NCI-H2227 (cell line): ENCODE measurements at regions not wholly inside any gene's neighbourhood (a gene's known extent, or its start where the extent isn't known, plus 50 kb on each side); places are given as distances from the start of the nearest gene placed in this dataset.

Experiments used
- DNase-seq: peaks from one replicate; lab custom pipeline; 2025; ENCODE audit not compliant: unreplicated experiment; lab: John Stamatoyannopoulos, UW

GRCh38 chr6:23106951-23107350, 537.6 kb downstream of the HDGFL1 start:
- no peak for DNase-seq

- no peak for DNase-seq
Observed at GRCh38 chr6:23111984-23112383, 542.6 kb downstream of the HDGFL1 start.

DNA sequence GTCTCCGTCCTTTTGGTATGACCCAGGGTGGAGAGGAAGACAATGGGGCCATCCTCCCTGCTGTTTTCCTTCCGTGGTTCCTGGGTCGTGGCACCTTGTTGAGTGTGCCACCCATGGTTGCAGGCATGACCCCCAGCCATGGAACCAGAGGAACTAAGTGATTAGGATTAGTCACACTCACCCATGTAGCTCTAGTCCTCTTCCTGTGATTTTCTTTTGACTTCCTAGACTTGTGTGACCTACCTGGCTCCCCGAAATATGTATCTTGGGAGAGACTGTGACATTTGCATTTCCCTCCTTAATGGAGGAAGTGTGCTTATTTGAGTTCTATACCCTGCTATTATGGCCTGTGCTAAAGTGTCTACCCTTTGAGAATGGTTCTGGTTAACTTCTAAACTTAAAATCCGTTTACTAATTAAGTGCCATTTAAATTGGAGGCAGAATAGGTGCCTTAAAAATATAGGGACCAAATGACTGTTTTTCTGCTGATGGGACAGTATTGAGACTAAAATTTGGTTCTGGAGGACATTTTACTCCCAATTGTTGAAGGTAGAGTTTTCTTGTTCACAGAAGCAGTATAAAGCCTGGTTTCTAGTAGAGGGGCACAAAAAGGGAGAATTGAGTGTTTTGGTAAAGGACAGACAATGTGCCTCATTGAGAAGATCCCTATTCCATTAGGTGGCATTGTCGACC, 545.6 kb downstream of the HDGFL1 start:
- DNase-seq, result no peak

DNA sequence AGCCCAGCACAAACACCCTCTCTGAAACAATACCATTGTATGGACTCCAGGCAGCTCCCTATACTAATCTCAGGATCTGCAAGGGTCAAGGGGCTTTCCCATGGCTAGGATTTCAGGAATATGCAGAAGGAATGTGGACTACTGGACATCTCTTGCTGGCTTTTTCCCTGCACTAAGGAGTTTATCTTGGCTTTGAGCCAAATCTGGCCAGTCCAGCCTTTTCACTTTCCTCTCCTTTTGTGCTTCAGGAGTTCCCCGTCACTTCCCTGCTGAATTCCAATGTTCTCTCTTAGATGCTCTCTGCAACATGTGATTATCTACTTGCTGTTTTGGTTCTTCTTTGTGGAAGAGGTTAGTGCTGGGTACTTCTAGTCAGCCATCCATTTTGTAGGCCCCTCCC, 568.2 kb downstream of the HDGFL1 start:
- peak; percentile 15 for DNase-seq

DNA sequence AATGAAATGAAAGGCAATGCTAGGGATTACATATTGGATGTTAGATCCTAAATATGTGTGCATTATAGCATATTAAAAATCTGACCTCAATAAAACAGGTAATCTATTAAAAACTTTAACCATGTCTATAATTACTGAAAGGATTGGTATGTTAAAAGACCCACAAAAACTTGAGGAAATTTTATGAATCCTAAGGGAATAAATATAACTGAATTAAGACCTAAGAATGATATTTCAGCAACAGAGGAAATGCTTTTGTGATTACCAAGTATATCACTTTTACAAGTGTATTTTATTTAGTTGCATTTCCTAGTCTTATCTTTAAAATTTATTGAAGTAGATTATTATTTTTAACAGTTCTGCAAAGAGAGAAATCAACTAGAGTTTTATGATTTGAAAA, 571.5 kb downstream of the HDGFL1 start:
- no peak for DNase-seq

- no peak for DNase-seq
Observed at GRCh38 chr6:23145781-23146180, 576.4 kb downstream of the HDGFL1 start.

DNA sequence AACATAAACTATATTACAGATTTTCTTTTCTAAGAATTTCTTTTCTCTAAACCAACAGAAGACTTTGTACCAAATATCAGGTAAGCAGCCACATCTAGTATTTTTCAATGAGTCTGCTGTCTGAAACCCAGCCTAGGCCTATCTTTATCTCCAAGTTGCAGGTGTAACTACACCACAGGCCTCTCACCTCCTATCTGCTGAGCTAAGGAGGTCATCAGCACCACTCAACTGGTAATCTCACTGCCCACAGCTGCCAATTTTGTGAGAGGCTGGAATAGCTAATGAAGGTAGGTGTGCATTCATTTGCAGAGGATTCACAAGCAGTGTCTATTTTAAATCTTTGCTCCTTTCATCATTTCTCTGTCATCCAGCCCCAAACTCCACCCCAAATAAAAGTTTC, 584.8 kb downstream of the HDGFL1 start:
- no peak for DNase-seq

GRCh38 chr6:23170049-23170448, 600.7 kb downstream of the HDGFL1 start:
- no peak for DNase-seq

DNA sequence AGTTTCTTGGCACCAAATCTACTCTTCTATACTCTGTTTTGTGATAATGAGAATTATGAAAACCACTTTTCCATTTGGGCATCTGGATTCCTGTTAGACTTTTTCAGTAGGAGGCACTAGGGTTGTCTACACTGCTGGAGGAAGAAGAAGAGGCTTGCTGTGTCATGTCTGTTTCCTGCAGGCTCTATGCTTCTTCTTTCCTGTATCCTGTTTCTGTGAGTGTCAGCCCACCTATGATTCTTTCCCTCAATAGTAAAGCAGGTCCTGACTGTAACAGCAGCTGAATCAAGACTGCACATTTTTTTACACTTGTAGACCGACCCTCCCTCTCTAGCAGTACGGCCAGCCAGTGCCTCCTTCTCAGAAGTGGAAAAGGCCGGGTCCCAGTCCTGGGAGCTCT, 603.9 kb downstream of the HDGFL1 start:
- no peak for DNase-seq

DNA sequence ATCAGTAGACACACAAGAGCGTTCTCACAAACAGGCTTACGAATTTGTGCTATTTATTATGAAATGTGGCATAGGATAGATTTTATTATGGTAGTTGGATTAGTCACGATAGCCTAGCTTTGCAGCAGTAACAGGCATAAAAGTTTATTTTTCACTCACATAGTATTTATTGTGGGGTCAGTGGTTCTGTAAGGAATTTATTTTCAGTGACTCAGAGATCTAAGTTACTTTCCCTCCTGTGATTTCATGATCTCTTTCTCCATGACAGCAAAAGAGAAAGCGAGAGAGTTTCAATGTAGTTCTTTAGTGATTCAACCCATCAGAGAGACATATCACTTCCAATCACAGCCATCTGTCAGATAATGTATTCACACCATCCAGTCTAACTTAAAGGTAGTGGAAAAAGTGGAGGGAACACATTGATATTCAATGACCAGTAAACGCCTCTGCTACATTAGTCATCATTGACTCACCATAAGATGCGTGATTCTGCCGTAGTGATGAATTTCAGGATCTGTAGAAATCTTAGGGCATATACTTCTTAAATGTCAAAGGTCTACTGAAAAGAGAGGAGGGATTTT, 605.5 kb downstream of the HDGFL1 start:
- no peak for DNase-seq

GRCh38 chr6:23175391-23175790, 606.0 kb downstream of the HDGFL1 start:
- DNase-seq, result no peak

DNA sequence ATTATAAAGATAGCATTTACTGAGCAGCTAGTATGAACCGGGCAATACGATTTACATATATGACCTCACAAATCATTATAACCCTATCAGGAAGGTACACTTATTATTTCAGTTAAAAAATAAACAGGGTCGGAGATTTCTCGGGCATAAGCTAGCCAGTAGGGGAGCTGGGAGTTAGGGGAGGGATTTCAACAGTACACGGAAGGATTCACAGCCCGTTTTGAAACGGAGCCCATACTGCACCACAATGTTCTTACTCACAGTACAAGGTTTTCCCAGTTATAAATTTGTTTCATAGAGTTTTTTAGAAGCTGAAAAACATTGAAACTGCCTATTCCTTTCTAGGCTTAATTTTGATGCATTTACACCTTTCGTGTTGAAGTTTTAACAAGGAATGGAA, 607.1 kb downstream of the HDGFL1 start:
- peak; percentile 49 for DNase-seq

- peak; percentile 89 for DNase-seq
Observed at GRCh38 chr6:23176883-23177282, 607.5 kb downstream of the HDGFL1 start.

GRCh38 chr6:23177806-23178205, 608.4 kb downstream of the HDGFL1 start:
- DNase-seq, result no peak

DNA sequence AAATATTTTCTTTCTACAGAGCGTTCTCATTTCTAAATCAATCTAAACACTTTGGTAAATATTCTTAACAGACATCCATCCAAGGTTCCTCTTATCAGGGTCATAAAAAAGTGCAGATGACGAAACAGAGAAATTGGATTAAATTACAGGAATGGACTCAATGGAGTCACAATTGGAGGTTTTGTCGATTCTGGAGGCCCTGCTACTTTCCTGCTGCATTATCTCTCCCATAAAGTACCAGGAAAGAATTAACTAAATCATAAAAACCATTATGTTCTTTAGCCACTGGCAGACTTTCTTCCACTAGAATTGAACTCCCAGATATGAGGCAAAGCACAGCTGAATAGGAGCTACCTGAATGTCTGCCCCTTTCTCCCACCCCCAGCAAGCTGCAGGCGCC, 610.6 kb downstream of the HDGFL1 start:
- DNase-seq, result peak; percentile 57

DNA sequence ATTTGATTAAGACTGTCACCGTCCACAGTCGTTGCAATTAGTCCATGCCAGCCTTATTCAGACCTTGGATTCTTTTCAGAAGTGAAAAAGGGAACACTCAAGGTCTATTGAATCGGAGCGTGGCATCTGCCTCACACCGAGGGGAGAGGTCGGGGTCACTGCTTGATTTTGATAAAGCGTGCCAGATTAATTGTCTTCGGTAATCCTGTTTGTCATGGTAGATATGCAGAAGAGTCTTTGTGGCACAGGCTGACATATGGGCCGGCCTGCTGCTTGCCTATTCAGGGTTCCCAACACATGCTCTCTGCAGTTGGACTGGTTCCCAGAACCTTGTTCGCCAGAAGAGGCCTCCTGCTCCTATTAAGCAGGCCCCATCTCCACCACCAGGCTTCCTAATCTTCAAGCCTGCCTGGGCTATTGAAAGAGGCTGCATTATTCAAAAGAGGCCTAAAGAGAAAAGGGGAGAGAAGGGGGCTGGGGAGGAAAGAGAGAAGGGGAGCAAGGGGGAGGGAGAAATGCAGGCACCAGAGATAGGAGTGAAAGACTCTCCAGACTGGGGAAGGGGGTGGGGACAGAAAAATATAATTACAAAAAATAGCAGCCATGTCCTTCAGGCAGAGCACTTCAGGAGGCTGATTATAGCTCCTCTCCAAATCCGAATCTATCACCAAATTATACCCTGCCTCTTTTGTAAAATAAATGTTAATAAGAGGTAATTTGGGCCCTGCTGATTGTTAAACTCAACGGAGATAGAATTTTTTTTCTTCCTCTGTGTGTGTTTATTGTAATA, 611.3 kb downstream of the HDGFL1 start:
- DNase-seq, result peak; percentile 91

GRCh38 chr6:23181356-23182110, 612.2 kb downstream of the HDGFL1 start:
- peak; percentile 73 for DNase-seq

GRCh38 chr6:23183846-23184245, 614.5 kb downstream of the HDGFL1 start:
- no peak for DNase-seq

- DNase-seq, result no peak
Observed at GRCh38 chr6:23184351-23184750, 615.0 kb downstream of the HDGFL1 start.

GRCh38 chr6:23195487-23195886, 626.1 kb downstream of the HDGFL1 start:
- no peak for DNase-seq

- DNase-seq, result no peak
Observed at GRCh38 chr6:23199541-23199940, 630.2 kb downstream of the HDGFL1 start.

GRCh38 chr6:23200946-23201345, 631.6 kb downstream of the HDGFL1 start:
- DNase-seq, result no peak
